DOHH2 (cell line): ENCODE measurements at regions not wholly inside any gene's neighbourhood (a gene's known extent, or its start where the extent isn't known, plus 50 kb on each side); places are given as distances from the start of the nearest gene placed in this dataset.
"Not testable (repeated sequence)": the region's sequence is repeated elsewhere in the genome, so short reads cannot be mapped to it uniquely, and the experiment has no call there.

Experiments used
- H3F3A ChIP-seq: fragments of 200-600 bp; sonication (generic), shearing (Covaris generic); 2 replicates; pipeline ENCODE4 v1.6.0; 2016; ENCODE audit warnings: antibody characterized with exemption, mild to moderate bottlenecking; ENCODE audit not compliant: control insufficient read depth, insufficient read depth
- H3K27ac ChIP-seq: fragments of 200-600 bp; sonication (generic); 2 replicates; pipeline ENCODE4 v1.5.1; 2014; ENCODE audit warnings: low read depth, mild to moderate bottlenecking, low read length, moderate library complexity
- H3K27me3 ChIP-seq: fragments of 200-600 bp; sonication (generic); 2 replicates; pipeline ENCODE4 v1.6.1; 2014; ENCODE audit warnings: mild to moderate bottlenecking, low read length, mixed read lengths; ENCODE audit not compliant: control insufficient read depth
- H3K36me3 ChIP-seq: fragments of 200-600 bp; sonication (generic); 2 replicates; pipeline ENCODE4 v1.6.1; 2014; ENCODE audit warnings: mild to moderate bottlenecking, low read length, moderate library complexity, mixed read lengths; ENCODE audit not compliant: control insufficient read depth
- H3K4me1 ChIP-seq: fragments of 200-600 bp; sonication (generic); 2 replicates; pipeline ENCODE4 v1.6.1; 2014; ENCODE audit warnings: mild to moderate bottlenecking, low read length, mixed read lengths; ENCODE audit not compliant: control insufficient read depth
- H3K4me2 ChIP-seq: fragments of 200-600 bp; sonication (generic); 2 replicates; pipeline ENCODE4 v1.6.0; 2014; ENCODE audit warnings: mild to moderate bottlenecking, low read length, moderate library complexity
- H3K4me3 ChIP-seq: fragments of 200-600 bp; sonication (generic); 2 replicates; pipeline ENCODE4 v1.5.1; 2014; ENCODE audit warnings: mild to moderate bottlenecking, low read length, mixed read lengths
- H3K79me2 ChIP-seq: fragments of 200-600 bp; sonication (generic); 2 replicates; pipeline ENCODE4 v1.6.1; 2014; ENCODE audit warnings: mild to moderate bottlenecking, low read length, mixed read lengths; ENCODE audit not compliant: control insufficient read depth
- H3K9me2 ChIP-seq: fragments of 200-600 bp; sonication (generic); replicated peaks from 2 replicates; pipeline ENCODE4 v1.6.1; 2014; ENCODE audit warnings: mild to moderate bottlenecking, low read length, mixed read lengths; ENCODE audit not compliant: control insufficient read depth
- H3K9me3 ChIP-seq: fragments of 200-600 bp; sonication (generic); 2 replicates; pipeline ENCODE4 v1.6.1; 2014; ENCODE audit warnings: antibody characterized with exemption, low read length, mixed read lengths; ENCODE audit not compliant: control insufficient read depth, insufficient read depth
- H4K20me1 ChIP-seq: fragments of 200-600 bp; sonication (generic); 2 replicates; pipeline ENCODE4 v1.6.0; 2014; ENCODE audit warnings: low read depth, mild to moderate bottlenecking, antibody characterized with exemption, low read length, moderate library complexity; ENCODE audit not compliant: control insufficient read depth, insufficient read depth
- EZH2phosphoT487 ChIP-seq: fragments of 200-600 bp; sonication (generic); IDR thresholded peaks from 2 replicates; pipeline ENCODE4 v1.6.1; 2017; ENCODE audit warnings: borderline replicate concordance, mild to moderate bottlenecking, antibody characterized with exemption, low read length, moderate library complexity, mixed read lengths
- TF ChIP-seq, protein P1 (sequence below): fragments of 200-600 bp; sonication (generic); IDR thresholded peaks from one replicate; pipeline ENCODE4 v1.5.1; 2014; ENCODE audit warnings: antibody characterized with exemption, mild to moderate bottlenecking, low read depth, low read length; ENCODE audit not compliant: poor library complexity, severe bottlenecking

DNA sequence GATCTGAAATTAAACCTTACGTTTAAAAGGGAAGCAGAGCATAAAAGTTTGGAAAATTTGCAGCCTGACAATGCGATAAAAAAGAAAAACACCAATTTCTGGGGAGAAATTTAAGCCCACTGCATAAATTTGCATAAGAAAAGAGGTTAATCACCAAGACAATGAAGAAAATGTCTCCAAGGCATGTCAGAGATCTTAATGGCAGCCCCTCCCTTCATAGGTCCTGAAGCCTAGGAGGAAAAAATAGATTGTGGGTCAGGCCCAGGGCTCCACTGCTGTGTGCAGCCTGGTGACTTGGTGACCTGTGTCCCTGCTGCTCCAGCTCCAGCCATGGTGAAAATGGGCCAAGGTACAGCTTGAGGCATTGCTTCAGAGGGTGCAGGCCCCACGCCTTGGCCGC lies 264.0 kb upstream of the CT83 start:
- H3K27me3 ChIP-seq: no peaks in the 10 kb centered on the region
- no peaks in the 10 kb centered on the region for H4K20me1 ChIP-seq
- no peaks in the 10 kb centered on the region for H3K9me3 ChIP-seq
- H3K9me2 ChIP-seq: no peaks in the 10 kb centered on the region
- no peak overlapping the region for H3K4me2 ChIP-seq
- no peaks in the 10 kb centered on the region for H3K36me3 ChIP-seq
- no peaks in the 10 kb centered on the region for H3K4me1 ChIP-seq
- TF ChIP-seq, protein P1, sequence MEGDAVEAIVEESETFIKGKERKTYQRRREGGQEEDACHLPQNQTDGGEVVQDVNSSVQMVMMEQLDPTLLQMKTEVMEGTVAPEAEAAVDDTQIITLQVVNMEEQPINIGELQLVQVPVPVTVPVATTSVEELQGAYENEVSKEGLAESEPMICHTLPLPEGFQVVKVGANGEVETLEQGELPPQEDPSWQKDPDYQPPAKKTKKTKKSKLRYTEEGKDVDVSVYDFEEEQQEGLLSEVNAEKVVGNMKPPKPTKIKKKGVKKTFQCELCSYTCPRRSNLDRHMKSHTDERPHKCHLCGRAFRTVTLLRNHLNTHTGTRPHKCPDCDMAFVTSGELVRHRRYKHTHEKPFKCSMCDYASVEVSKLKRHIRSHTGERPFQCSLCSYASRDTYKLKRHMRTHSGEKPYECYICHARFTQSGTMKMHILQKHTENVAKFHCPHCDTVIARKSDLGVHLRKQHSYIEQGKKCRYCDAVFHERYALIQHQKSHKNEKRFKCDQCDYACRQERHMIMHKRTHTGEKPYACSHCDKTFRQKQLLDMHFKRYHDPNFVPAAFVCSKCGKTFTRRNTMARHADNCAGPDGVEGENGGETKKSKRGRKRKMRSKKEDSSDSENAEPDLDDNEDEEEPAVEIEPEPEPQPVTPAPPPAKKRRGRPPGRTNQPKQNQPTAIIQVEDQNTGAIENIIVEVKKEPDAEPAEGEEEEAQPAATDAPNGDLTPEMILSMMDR: no peak
- TF ChIP-seq EZH2phosphoT487: no peak
- no peaks in the 10 kb centered on the region for H3F3A ChIP-seq
- no peak overlapping the region for H3K27ac ChIP-seq
- H3K4me3 ChIP-seq: no peak overlapping the region
- no peaks in the 10 kb centered on the region for H3K79me2 ChIP-seq

DNA sequence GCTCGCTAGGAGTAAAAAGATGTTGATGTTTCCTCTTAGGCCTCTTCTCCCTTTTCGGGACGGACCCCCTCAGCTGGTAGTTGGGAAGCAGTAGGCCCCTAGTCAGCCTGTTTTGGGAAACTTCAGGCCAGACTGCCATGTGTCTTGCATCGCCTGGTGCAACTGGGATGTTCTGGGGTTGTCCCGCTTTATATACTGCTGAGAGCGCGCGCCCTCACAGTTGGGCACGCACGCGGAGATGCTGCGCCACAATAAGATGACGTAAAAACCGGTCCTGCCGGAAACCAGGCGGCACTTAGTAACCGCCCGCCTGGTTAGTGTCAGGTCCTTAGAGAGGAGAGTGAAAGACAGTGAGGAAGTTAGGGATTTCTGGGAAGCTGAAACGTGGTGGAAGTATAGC lies 231.3 kb upstream of the CT83 start:
- no peaks in the 10 kb centered on the region for H3F3A ChIP-seq
- no peaks in the 10 kb centered on the region for H3K27me3 ChIP-seq
- TF ChIP-seq, protein P1: no peak
- no peak for TF ChIP-seq EZH2phosphoT487

DNA sequence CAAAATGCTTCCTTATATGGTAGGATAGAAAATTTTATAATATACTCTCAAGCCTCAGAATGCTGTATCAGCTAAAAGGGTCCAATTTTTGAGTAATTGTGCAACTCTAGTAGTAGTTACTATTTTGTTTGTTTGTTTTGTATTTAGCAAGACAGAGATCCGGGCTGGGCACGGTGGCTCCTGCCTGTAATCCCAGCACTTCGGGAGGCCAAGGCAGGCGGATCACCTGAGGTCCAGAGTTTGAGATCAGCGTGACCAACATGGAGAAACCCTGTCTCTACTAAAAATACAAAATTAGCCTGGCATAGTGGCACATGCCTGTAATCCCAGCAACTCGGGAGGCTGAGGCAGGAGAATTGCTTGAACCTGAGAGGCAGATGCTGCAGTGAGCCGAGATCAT lies 216.8 kb upstream of the CT83 start:
- H4K20me1 ChIP-seq, H3K4me1 ChIP-seq, H3F3A ChIP-seq, H3K27me3 ChIP-seq, H3K27ac ChIP-seq, H3K79me2 ChIP-seq, H3K36me3 ChIP-seq, H3K9me3 ChIP-seq, H3K9me2 ChIP-seq, H3K4me2 ChIP-seq, H3K4me3 ChIP-seq: not testable (repeated sequence)

More for the DNA sequence above, 231.3 kb upstream of the CT83 start:
- Histone ChIP-seq H3K4me2 (no peak overlapping the region), H4K20me1 (no peaks in the 10 kb centered on the region), H3K27ac (no peak overlapping the region), H3K9me2 (no peaks in the 10 kb centered on the region), H3K4me1 (no peaks in the 10 kb centered on the region), H3K79me2 (no peaks in the 10 kb centered on the region), H3K4me3 (no peak overlapping the region), H3K36me3 (no peaks in the 10 kb centered on the region), H3K9me3 (no peaks in the 10 kb centered on the region)

DNA sequence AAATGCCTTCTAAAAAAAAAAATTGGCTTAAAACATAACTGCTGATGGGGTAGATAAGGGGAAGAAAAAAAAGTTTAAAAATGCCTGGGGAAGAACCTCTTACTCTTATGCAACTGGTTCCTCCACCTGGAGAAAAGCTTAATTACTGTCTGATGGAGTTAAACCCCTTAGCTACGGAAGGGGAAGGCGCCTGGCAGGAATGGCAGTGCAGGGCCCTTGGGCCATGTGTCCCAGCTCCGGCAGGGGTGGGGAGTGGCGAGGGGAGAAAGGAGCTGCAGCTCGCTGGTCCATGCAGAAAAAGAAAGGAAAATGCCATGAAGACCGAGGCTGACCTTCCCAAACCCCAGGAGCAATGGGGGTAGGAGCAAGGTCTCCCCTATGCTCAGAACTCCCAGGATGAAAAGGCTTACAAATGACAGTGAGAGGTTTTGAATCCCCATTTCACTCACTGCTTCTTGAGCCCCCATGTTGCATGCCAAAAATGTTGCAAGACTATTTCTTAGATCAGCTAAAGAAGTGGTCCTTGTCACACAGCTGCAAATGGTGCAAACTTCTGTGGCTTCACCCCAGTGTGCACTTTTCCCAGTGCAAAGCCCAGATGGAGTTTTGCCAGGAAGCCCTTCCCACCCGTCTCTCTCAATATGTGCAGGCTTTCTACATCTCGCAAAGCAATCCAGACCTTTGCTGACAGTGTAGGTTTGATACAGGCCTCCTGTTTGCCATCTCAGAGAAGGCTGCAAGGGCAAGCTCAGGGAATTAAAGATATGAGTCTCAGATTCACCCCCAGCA lies 204.8 kb upstream of the CT83 start:
- no peak overlapping the region for H3K4me3 ChIP-seq
- no peak overlapping the region for H3K4me2 ChIP-seq
- H3K27ac ChIP-seq: no peak overlapping the region
- H3K27me3 ChIP-seq: no peaks in the 10 kb centered on the region
- no peaks in the 10 kb centered on the region for H3K36me3 ChIP-seq
- no peak for TF ChIP-seq EZH2phosphoT487
- TF ChIP-seq, protein P1: no peak
- H3K79me2 ChIP-seq: no peaks in the 10 kb centered on the region
- H3K9me2 ChIP-seq: no peaks in the 10 kb centered on the region
- no peaks in the 10 kb centered on the region for H4K20me1 ChIP-seq
- no peaks in the 10 kb centered on the region for H3F3A ChIP-seq
- H3K4me1 ChIP-seq: no peaks in the 10 kb centered on the region
- H3K9me3 ChIP-seq: no peaks in the 10 kb centered on the region
